A549 (cell line): ENCODE measurements at regions not wholly inside any gene's neighbourhood (a gene's known extent, or its start where the extent isn't known, plus 50 kb on each side); places are given as distances from the start of the nearest gene placed in this dataset.

Experiments used
- ATAC-seq, 2 experiments: fragments of 200-7000 bp in 1 of 2; fragments of >200 bp in 1 of 2; cut with Nextera tagmentation in 1 of 2; cut with Tn5 transposase in 1 of 2; 3 replicates each; pipeline versions ENCODE4 v1.8.0 to v1.9.1; 2018 to 2020; ENCODE audit warnings: mild to moderate bottlenecking in 1 of 2, moderate library complexity in 1 of 2
- CTCF ChIA-PET: fragments of 300-600 bp; sonication (Branson Sonifier 250); formaldehyde crosslinking; extraction: SDS; loops from one replicate; lab custom pipeline; 2021; ENCODE audit warnings: antibody characterized with exemption, inconsistent platforms; lab: Yijun Ruan, JAX
- POLR2A ChIA-PET: fragments of 350-600 bp; formaldehyde crosslinking; extraction: SDS; loops from one replicate; lab custom pipeline; 2021; ENCODE audit warnings: antibody characterized with exemption, inconsistent platforms; lab: Yijun Ruan, JAX
- DNase-seq, 2 experiments: peaks; one replicate each; pipeline versions ENCODE4 v3.0.0 to v3.0.0-alpha.2; 2011 to 2016; ENCODE audit warnings: low read depth in 1 of 2, low spot score in 1 of 2
- FAIRE-seq: peaks from 2 replicates; lab custom pipeline; 2011; peaks lifted over from hg19 to GRCh38; lab: Jason Lieb, UNC
- H3K27ac ChIP-seq, 2 experiments: fragments of >200 bp; sonication (Bioruptor Twin); formaldehyde crosslinking; 3 replicates each; pipeline ENCODE4 v1.5.1; 2016 to 2017
- H3K4me1 ChIP-seq: fragments of >200 bp; sonication (Bioruptor Twin); formaldehyde crosslinking; 3 replicates; pipeline ENCODE4 v1.6.1; 2016
- H3K4me2 ChIP-seq: fragments of >200 bp; sonication (Bioruptor Twin); formaldehyde crosslinking; 3 replicates; pipeline ENCODE4 v1.6.1; 2016
- H3K4me3 ChIP-seq: fragments of >200 bp; sonication (Bioruptor Twin); formaldehyde crosslinking; 3 replicates; pipeline ENCODE4 v1.5.1; 2016
- H3K9me3 ChIP-seq: fragments of >200 bp; sonication (Bioruptor Twin); formaldehyde crosslinking; 3 replicates; pipeline ENCODE4 v1.6.1; 2016
- BHLHE40 ChIP-seq: IDR thresholded peaks from 2 replicates; pipeline ENCODE4 v1.6.1; 2012; ENCODE audit warnings: low read depth, low read length, inconsistent platforms
- CBX2 ChIP-seq: fragments of 200-600 bp; sonication (generic); IDR thresholded peaks from 2 replicates; pipeline ENCODE4 v1.6.1; 2016; ENCODE audit warnings: low read depth, mild to moderate bottlenecking, borderline replicate concordance
- CHD2 ChIP-seq: fragments of 150-350 bp; IDR thresholded peaks from 2 replicates; pipeline ENCODE4 v1.6.1; 2014; ENCODE audit warnings: low read length; ENCODE audit not compliant: partially characterized antibody
- CTCF ChIP-seq: fragments of >200 bp; sonication (Bioruptor Twin); formaldehyde crosslinking; IDR thresholded peaks from 3 replicates; pipeline ENCODE4 v1.5.1; 2016
- E2F6 ChIP-seq: IDR thresholded peaks from 2 replicates; pipeline ENCODE4 v1.6.1; 2012; ENCODE audit warnings: low read depth, borderline replicate concordance
- FOSL2 ChIP-seq, 2 experiments: fragments of 450-650 bp in 1 of 2; fragments of >200 bp in 1 of 2; sonication (Bioruptor Twin) in 1 of 2; formaldehyde crosslinking; IDR thresholded peaks; 2 replicates each; pipeline versions ENCODE4 v1.5.0 to v1.6.1; 2016 to 2020; ENCODE audit warnings: mild to moderate bottlenecking in 1 of 2, moderate library complexity in 1 of 2
- HES2 ChIP-seq: fragments of >200 bp; sonication (Bioruptor Twin); formaldehyde crosslinking; IDR thresholded peaks from 2 replicates; pipeline ENCODE4 v1.6.1; 2016
- HEYL ChIP-seq: fragments of 250-450 bp; sonication (Bioruptor Pico); IDR thresholded peaks from 2 replicates; pipeline ENCODE4 v1.8.0; 2021; ENCODE audit warnings: mild to moderate bottlenecking, moderate library complexity
- HOXB13 ChIP-seq: fragments of 250-450 bp; sonication (Bioruptor Pico); IDR thresholded peaks from 2 replicates; pipeline ENCODE4 v1.5.0; 2020; ENCODE audit warnings: low read depth, mild to moderate bottlenecking, moderate library complexity
- MAX ChIP-seq: IDR thresholded peaks from 2 replicates; pipeline ENCODE4 v1.6.1; 2012
- MAZ ChIP-seq: fragments of 150-350 bp; IDR thresholded peaks from 2 replicates; pipeline ENCODE4 v1.6.1; 2014; ENCODE audit warnings: antibody characterized with exemption, low read depth, low read length, borderline replicate concordance
- MYC ChIP-seq: IDR thresholded peaks from 2 replicates; pipeline ENCODE4 v1.6.1; 2012; ENCODE audit warnings: mild to moderate bottlenecking, inconsistent platforms, low read length, improper control_type of control experiment, borderline replicate concordance
- NFE2L2 ChIP-seq: fragments of 150-350 bp; conservative IDR thresholded peaks from 2 replicates; pipeline ENCODE4 v1.6.1; 2014; ENCODE audit warnings: low read length
- NPAS2 ChIP-seq: fragments of 250-450 bp; sonication (Bioruptor Pico); IDR thresholded peaks from 2 replicates; pipeline ENCODE4 v1.8.0; 2022; ENCODE audit warnings: mild to moderate bottlenecking, moderate library complexity, borderline replicate concordance
- NR3C1 ChIP-seq: fragments of >200 bp; sonication (Bioruptor Twin); formaldehyde crosslinking; IDR thresholded peaks from 3 replicates; pipeline ENCODE4 v1.6.1; 2017
- PBX3 ChIP-seq: IDR thresholded peaks from 2 replicates; pipeline ENCODE4 v1.6.1; 2012
- PHF8 ChIP-seq: fragments of 200-600 bp; sonication (generic); IDR thresholded peaks from 2 replicates; pipeline ENCODE4 v1.6.1; 2016; ENCODE audit warnings: low read depth, mild to moderate bottlenecking, antibody characterized with exemption, moderate library complexity, borderline replicate concordance
- POLR2AphosphoS2 ChIP-seq: conservative IDR thresholded peaks from 2 replicates; pipeline ENCODE4 v1.6.1; 2012; ENCODE audit warnings: low read length, improper control_type of control experiment, inconsistent platforms
- RAD21 ChIP-seq, 2 experiments: fragments of >200 bp in 1 of 2; sonication (Bioruptor Twin) in 1 of 2; formaldehyde crosslinking in 1 of 2; IDR thresholded peaks in 1 of 2; conservative IDR thresholded peaks in 1 of 2; 2 replicates in 1 of 2; 3 replicates in 1 of 2; pipeline ENCODE4 v1.6.1; 2012 to 2018; ENCODE audit warnings: inconsistent platforms in 1 of 2
- TFCP2L1 ChIP-seq: fragments of 250-450 bp; sonication (Bioruptor Pico); IDR thresholded peaks from 2 replicates; pipeline ENCODE4 v1.5.0; 2021; ENCODE audit warnings: mild to moderate bottlenecking
- USF2 ChIP-seq: fragments of 450-650 bp; IDR thresholded peaks from 2 replicates; pipeline ENCODE4 v1.6.1; 2014; ENCODE audit warnings: antibody characterized with exemption
- ZC3H11A ChIP-seq: fragments of 450-650 bp; IDR thresholded peaks from 2 replicates; pipeline ENCODE4 v1.6.1; 2014; ENCODE audit warnings: antibody characterized with exemption, mild to moderate bottlenecking
- ZFP36 ChIP-seq: fragments of 450-650 bp; IDR thresholded peaks from 2 replicates; pipeline ENCODE4 v1.6.1; 2014; ENCODE audit warnings: borderline replicate concordance; ENCODE audit not compliant: partially characterized antibody
- ZNF302 ChIP-seq: fragments of 250-450 bp; sonication (Bioruptor Pico); IDR thresholded peaks from 2 replicates; pipeline ENCODE4 v1.9.0; 2021; ENCODE audit warnings: inconsistent platforms, mild to moderate bottlenecking, moderate library complexity
- ZSCAN20 ChIP-seq: fragments of 250-450 bp; sonication (Bioruptor Pico); IDR thresholded peaks from 2 replicates; pipeline ENCODE4 v1.8.0; 2022; ENCODE audit warnings: mild to moderate bottlenecking, moderate library complexity
- WGBS: methylation state at CpG from one replicate; pipeline ENCODE4 v1.1.6; 2017; ENCODE audit errors: missing lambda C conversion rate; 5-methylcytosine and 5-hydroxymethylcytosine counted together

- FAIRE-seq (no peak), DNase-seq (peak in 1 of 2 experiments; percentile 14), ATAC-seq (peak; percentile 32 to 50; a peak in 3 of 6 replicates)
- Histone ChIP-seq H3K4me3 (peak overlapping the region; percentile 45), H3K4me2 (peak overlapping the region; percentile 91), H3K9me3 (peaks cover 2% of the 10 kb centered on the region; the same call in 1 of the 3 replicates), H3K27ac (peak overlapping the region in 1 of 2 experiments; percentile 72; a peak in 3 of 6 replicates), H3K4me1 (peaks cover 4% of the 10 kb centered on the region; the same call in 1 of the 3 replicates)
- POLR2A ChIA-PET: no interaction called here
- CTCF ChIA-PET: interaction anchor here (1.0 to 1.6 kb wide), 3 partner anchors 14 to 304 kb away, joined by 3 read pairs; no protein-coding TSS in a partner anchor
- TF ChIP-seq NR3C1 (no peak), FOSL2 (IDR thresholded peaks at IDR 0.05) (no peak), FOSL2 (CRISPR knock-in tag; IDR thresholded peaks at IDR 0.05) (no peak), NPAS2 (CRISPR knock-in tag) (no peak), BHLHE40 (0 out of 2 replicates have a peak, but pooled peaks have one; percentile 38), MAX (peak; percentile 58), TFCP2L1 (no peak), RAD21 (conservative IDR thresholded peaks at IDR 0.05 in 1 of 2, IDR thresholded peaks at IDR 0.05 in 1 of 2) (no peak), NFE2L2 (no peak), E2F6 (0 out of 2 replicates have a peak, but pooled peaks have one; percentile 50), ZC3H11A (no peak), PBX3 (no peak), USF2 (no peak; the same call in 1 of the 2 replicates), CHD2 (no peak), ZFP36 (no peak), MYC (no peak)
- WGBS: 100% methylated on average over 1 of the region's 51 CpGs
Measured at GRCh38 chr11:43547889-43548381, 132.6 kb upstream of the HSD17B12 start.

- no peak overlapping the region for H3K27ac ChIP-seq
- H3K4me2 ChIP-seq: no peak overlapping the region
- WGBS: 84% methylated on average over 4 of the region's 4 CpGs
- peaks cover 2% of the 10 kb centered on the region; the same call in 1 of the 3 replicates for H3K9me3 ChIP-seq
- ChIA-PET CTCF (interaction anchor here (1.0 to 1.6 kb wide), 4 partner anchors 13 to 303 kb away, joined by 3 read pairs; no protein-coding TSS in a partner anchor), POLR2A (no interaction called here)
- no peak overlapping the region for H3K4me3 ChIP-seq
- no peak for DNase-seq
- ATAC-seq: no peak
- FAIRE-seq: no peak
- TF ChIP-seq MAZ: no peak
- TF ChIP-seq HEYL (CRISPR knock-in tag): no peak
- TF ChIP-seq ZNF302 (CRISPR knock-in tag): no peak
- no peak for TF ChIP-seq PHF8
- no peak for TF ChIP-seq CBX2
- no peak for TF ChIP-seq USF2
- no peak for TF ChIP-seq HES2
- no peak for TF ChIP-seq CTCF
- no peak for TF ChIP-seq NR3C1
- no peak for TF ChIP-seq HOXB13 (CRISPR knock-in tag)
- TF ChIP-seq MAX: no peak
- TF ChIP-seq E2F6: no peak
- no peak for TF ChIP-seq ZSCAN20
- TF ChIP-seq POLR2AphosphoS2: no peak
- TF ChIP-seq ZC3H11A: no peak
- TF ChIP-seq MYC: no peak
- peaks cover 4% of the 10 kb centered on the region; the same call in 1 of the 3 replicates for H3K4me1 ChIP-seq
Measured at GRCh38 chr11:43548916-43549315, 131.6 kb upstream of the HSD17B12 start.
